ENCODE measurements at regions not wholly inside any gene's neighbourhood (a gene's known extent, or its start where the extent isn't known, plus 50 kb on each side); places are given as distances from the start of the nearest gene placed in this dataset.

DNA sequence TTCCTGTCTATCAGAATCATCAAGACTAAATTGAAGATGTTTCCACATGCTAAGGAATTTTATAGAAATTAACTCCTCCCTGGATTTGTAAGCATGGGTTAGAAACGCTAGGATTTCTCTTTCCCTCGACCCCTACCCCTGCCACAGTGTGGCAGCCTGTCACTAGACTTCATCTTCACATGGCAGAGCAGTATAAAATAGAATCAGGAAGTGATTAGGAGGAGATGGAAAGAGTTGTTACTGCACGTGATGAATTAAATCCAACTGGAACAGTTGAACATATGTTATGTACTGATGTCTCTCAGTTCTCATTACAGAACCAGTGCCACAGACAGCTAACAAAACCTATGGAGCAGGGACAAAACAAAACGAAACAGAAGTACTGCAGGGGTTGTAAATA lies 130.0 kb upstream of the BNIP2 start:
- TF ChIP-seq, protein P1, sequence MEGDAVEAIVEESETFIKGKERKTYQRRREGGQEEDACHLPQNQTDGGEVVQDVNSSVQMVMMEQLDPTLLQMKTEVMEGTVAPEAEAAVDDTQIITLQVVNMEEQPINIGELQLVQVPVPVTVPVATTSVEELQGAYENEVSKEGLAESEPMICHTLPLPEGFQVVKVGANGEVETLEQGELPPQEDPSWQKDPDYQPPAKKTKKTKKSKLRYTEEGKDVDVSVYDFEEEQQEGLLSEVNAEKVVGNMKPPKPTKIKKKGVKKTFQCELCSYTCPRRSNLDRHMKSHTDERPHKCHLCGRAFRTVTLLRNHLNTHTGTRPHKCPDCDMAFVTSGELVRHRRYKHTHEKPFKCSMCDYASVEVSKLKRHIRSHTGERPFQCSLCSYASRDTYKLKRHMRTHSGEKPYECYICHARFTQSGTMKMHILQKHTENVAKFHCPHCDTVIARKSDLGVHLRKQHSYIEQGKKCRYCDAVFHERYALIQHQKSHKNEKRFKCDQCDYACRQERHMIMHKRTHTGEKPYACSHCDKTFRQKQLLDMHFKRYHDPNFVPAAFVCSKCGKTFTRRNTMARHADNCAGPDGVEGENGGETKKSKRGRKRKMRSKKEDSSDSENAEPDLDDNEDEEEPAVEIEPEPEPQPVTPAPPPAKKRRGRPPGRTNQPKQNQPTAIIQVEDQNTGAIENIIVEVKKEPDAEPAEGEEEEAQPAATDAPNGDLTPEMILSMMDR (conservative IDR thresholded peaks at IDR 0.05 in 1 of 2, IDR thresholded peaks at IDR 0.05 in 1 of 2; ENCODE audit: low read depth in 1 of 2, low read length in 2 of 2): no peak
- TF ChIP-seq EZH2 (IDR thresholded peaks at IDR 0.05; ENCODE audit: low read length, missing control alignments): no peak

All from fibroblast of lung (primary cell).